Upper lobe of left lung (tissue), 4 donors: ENCODE measurements at regions not wholly inside any gene's neighbourhood (a gene's known extent, or its start where the extent isn't known, plus 50 kb on each side); places are given as distances from the start of the nearest gene placed in this dataset.
"Not testable (repeated sequence)": the region's sequence is repeated elsewhere in the genome, so short reads cannot be mapped to it uniquely, and the experiment has no call there.

Experiments used
- POLR2A ChIP-seq, 4 donors: fragments of 450-650 bp; IDR thresholded peaks; one replicate each; pipeline ENCODE4 v1.5.1; 2016 to 2017; ENCODE audit warnings: antibody characterized with exemption in 4 of 4, mild to moderate bottlenecking in 2 of 4
- POLR2AphosphoS5 ChIP-seq, 2 donors: sonication (generic); formaldehyde crosslinking; IDR thresholded peaks; one replicate each; pipeline ENCODE4 v1.5.1; 2017; ENCODE audit warnings: antibody characterized with exemption in 2 of 2

GRCh38 chr12:63434384-63434783, 233.9 kb downstream of the DPY19L2 start:
- not testable (repeated sequence) for TF ChIP-seq POLR2A, POLR2AphosphoS5 (IDR thresholded peaks at IDR 0.05)
